HCT116 (cell line): ENCODE measurements at regions not wholly inside any gene's neighbourhood (a gene's known extent, or its start where the extent isn't known, plus 50 kb on each side); places are given as distances from the start of the nearest gene placed in this dataset.

ENCODE experiments used
- ATAC-seq: fragments of 200-7000 bp; cut with Tn5 transposase; 2 replicates; pipeline ENCODE4 v1.9.1; 2020; ENCODE audit warnings: mild to moderate bottlenecking, moderate library complexity
- BruUV-seq: library from RNA; stranded (reverse); fragments of 400-500 nt; replicated peaks from 2 replicates; lab custom pipeline; 2021; lab: Mats Ljungman, UMichigan
- CTCF ChIA-PET: fragments of 300-600 bp; sonication (Branson Sonifier 250); formaldehyde crosslinking; loops from one replicate; lab custom pipeline; 2021; ENCODE audit warnings: antibody characterized with exemption; lab: Charles Lee
- POLR2A ChIA-PET: fragments of 300-600, 350-600 bp; sonication (Branson Sonifier 250); formaldehyde crosslinking; loops from one replicate; lab custom pipeline; 2021; ENCODE audit warnings: antibody characterized with exemption; lab: Charles Lee
- RAD21 ChIA-PET, 2 experiments: fragments of 300-600 bp; sonication (Branson Sonifier 250); formaldehyde crosslinking; loops; one replicate each; lab custom pipeline; 2023; ENCODE audit warnings: low total read pairs in 2 of 2; ENCODE audit not compliant: uncharacterized antibody in 2 of 2, unreplicated experiment in 2 of 2, low non-redundant PET in 1 of 2; lab: Charles Lee
- DNase-seq: peaks from one replicate; pipeline ENCODE4 v3.0.0-alpha.2; 2010; ENCODE audit warnings: low read depth, low spot score
- H2AFZ ChIP-seq: fragments of 200-600 bp; shearing (Covaris generic), sonication (generic); 2 replicates; pipeline ENCODE4 v1.6.1; 2017; ENCODE audit warnings: low read depth, mixed run types, mixed read lengths, antibody characterized with exemption, low read length; ENCODE audit not compliant: poor library complexity, severe bottlenecking
- H3K27ac ChIP-seq: 2 replicates; pipeline ENCODE4 v1.5.1; 2012; ENCODE audit warnings: low read depth, low read length
- H3K27me3 ChIP-seq: fragments of 200-600 bp; sonication (generic); 2 replicates; pipeline ENCODE4 v1.6.1; 2016; ENCODE audit warnings: mixed run types, low read length, mixed read lengths; ENCODE audit not compliant: insufficient read depth
- H3K36me3 ChIP-seq, 2 experiments: fragments of 200-500 bp in 1 of 2; fragments of 200-600 bp in 1 of 2; sonication (Bioruptor generic) in 1 of 2; sonication (generic) in 1 of 2; 2 replicates each; pipeline versions ENCODE4 v1.5.1 to v1.6.1; 2014 to 2016; ENCODE audit warnings: low read length in 2 of 2, inconsistent platforms in 1 of 2, mixed read lengths in 1 of 2, mixed run types in 1 of 2; ENCODE audit not compliant: insufficient read depth in 2 of 2, control insufficient read depth in 1 of 2
- H3K4me1 ChIP-seq, 2 experiments: fragments of 200-600 bp in 1 of 2; sonication (generic) in 1 of 2; 2 replicates each; pipeline versions ENCODE4 v1.5.1 to v1.6.1; 2012 to 2017; ENCODE audit warnings: low read length in 2 of 2, inconsistent platforms in 1 of 2, mild to moderate bottlenecking in 1 of 2, mixed read lengths in 1 of 2, mixed run types in 1 of 2, moderate library complexity in 1 of 2; ENCODE audit not compliant: insufficient read depth in 2 of 2, control insufficient read depth in 1 of 2
- H3K4me2 ChIP-seq: fragments of 200-600 bp; sonication (generic); 2 replicates; pipeline ENCODE4 v1.6.1; 2017; ENCODE audit warnings: mixed run types, low read length, mixed read lengths
- H3K4me3 ChIP-seq, 2 experiments: fragments of 200-600 bp in 1 of 2; sonication (generic) in 1 of 2; replicated peaks in 1 of 2; 2 replicates each; pipeline ENCODE4 v1.5.1; 2011 to 2016; ENCODE audit warnings: low read length in 2 of 2, control low read depth in 1 of 2, low read depth in 1 of 2, mild to moderate bottlenecking in 1 of 2, mixed read lengths in 1 of 2, mixed run types in 1 of 2
- H3K79me2 ChIP-seq: fragments of 200-600 bp; sonication (generic); 2 replicates; pipeline ENCODE4 v1.6.1; 2017; ENCODE audit warnings: mild to moderate bottlenecking, mixed run types, low read length, moderate library complexity, mixed read lengths; ENCODE audit not compliant: insufficient read depth
- H3K9ac ChIP-seq: fragments of 200-600 bp; sonication (generic); 2 replicates; pipeline ENCODE4 v1.6.1; 2016; ENCODE audit warnings: low read length, mixed read lengths
- H3K9me2 ChIP-seq: fragments of 200-600 bp; sonication (generic), shearing (Covaris generic); 2 replicates; pipeline ENCODE4 v1.6.1; 2017; ENCODE audit warnings: mixed run types, mild to moderate bottlenecking, moderate library complexity; ENCODE audit not compliant: insufficient read depth
- H3K9me3 ChIP-seq, 2 experiments: fragments of 200-500 bp in 1 of 2; fragments of 200-600 bp in 1 of 2; sonication (Bioruptor generic) in 1 of 2; sonication (generic) in 1 of 2; 2 replicates each; pipeline ENCODE4 v1.6.1; 2014 to 2017; ENCODE audit warnings: low read length in 2 of 2, mixed read lengths in 2 of 2, inconsistent platforms in 1 of 2, low read depth in 1 of 2, mild to moderate bottlenecking in 1 of 2, mixed run types in 1 of 2, moderate library complexity in 1 of 2; ENCODE audit not compliant: control insufficient read depth in 1 of 2, insufficient read depth in 1 of 2
- H4K20me1 ChIP-seq: fragments of 200-600 bp; sonication (generic), shearing (Covaris generic); 2 replicates; pipeline ENCODE4 v1.6.1; 2017; ENCODE audit warnings: mixed run types, mild to moderate bottlenecking, moderate library complexity; ENCODE audit not compliant: insufficient read depth
- CEBPB ChIP-seq: IDR thresholded peaks from 2 replicates; pipeline ENCODE4 v1.6.1; 2012; ENCODE audit warnings: low read depth
- CTCF ChIP-seq, 3 experiments: fragments of 200-600 bp in 1 of 3; sonication (generic) in 1 of 3; IDR thresholded peaks in 2 of 3; conservative IDR thresholded peaks in 1 of 3; 2 replicates each; pipeline ENCODE4 v1.5.1; 2012 to 2017; ENCODE audit warnings: low read depth in 2 of 3, low read length in 2 of 3, antibody characterized with exemption in 1 of 3, borderline replicate concordance in 1 of 3, control low read depth in 1 of 3, mild to moderate bottlenecking in 1 of 3, mixed read lengths in 1 of 3, mixed run types in 1 of 3, moderate library complexity in 1 of 3; ENCODE audit not compliant: insufficient read depth in 1 of 3
- EGR1 ChIP-seq: IDR thresholded peaks from 2 replicates; pipeline ENCODE4 v1.6.1; 2012; ENCODE audit warnings: low read depth
- FOSL1 ChIP-seq: IDR thresholded peaks from 2 replicates; pipeline ENCODE4 v1.6.1; 2012; ENCODE audit warnings: low read depth
- POLR2AphosphoS5 ChIP-seq: IDR thresholded peaks from 2 replicates; pipeline ENCODE4 v1.6.1; 2011; ENCODE audit warnings: mild to moderate bottlenecking, low read depth, low read length, moderate library complexity
- REST ChIP-seq: IDR thresholded peaks from 2 replicates; pipeline ENCODE4 v1.6.1; 2012; ENCODE audit warnings: low read depth
- SIN3A ChIP-seq: IDR thresholded peaks from 2 replicates; pipeline ENCODE4 v1.6.1; 2012; ENCODE audit warnings: low read depth
- SRF ChIP-seq: IDR thresholded peaks from 2 replicates; pipeline ENCODE4 v1.6.1; 2012; ENCODE audit warnings: low read depth
- ZFX ChIP-seq: fragments of 450-650 bp; IDR thresholded peaks from 2 replicates; pipeline ENCODE4 v1.6.1; 2017
- intact Hi-C: fragments of 100-400 bp; cut with micrococcal nuclease; formaldehyde crosslinking; loops from 2 replicates; pipeline ENCODE4 v1.10.0; 2022

- CTCF ChIA-PET: no interaction called here
- no peaks in the 10 kb centered on the region for H3K79me2 ChIP-seq
- H3K9ac ChIP-seq: no peak overlapping the region
- H3K9me2 ChIP-seq: no peaks in the 10 kb centered on the region
- ATAC-seq (no peak), DNase-seq (no peak)
- no peaks in the 10 kb centered on the region for H3K4me1 ChIP-seq
- no peak overlapping the region for H3K4me3 ChIP-seq
- intact Hi-C loops: no loop called here
- BruUV-seq: no TSS peak
- no peak overlapping the region for H3K4me2 ChIP-seq
- H4K20me1 ChIP-seq: no peaks in the 10 kb centered on the region
- RAD21 ChIA-PET: no interaction called here
- H3K36me3 ChIP-seq: no peaks in the 10 kb centered on the region
- H3K9me3 ChIP-seq: no peaks in the 10 kb centered on the region
- TF ChIP-seq CEBPB (no peak), ZFX (no peak), SIN3A (no peak), FOSL1 (no peak), CTCF (IDR thresholded peaks at IDR 0.05 in 2 of 3, conservative IDR thresholded peaks at IDR 0.05 in 1 of 3; ENCODE audit: borderline replicate concordance in 1 of 3, insufficient read depth in 1 of 3, low read depth in 2 of 3, low read length in 2 of 3) (no peak), POLR2AphosphoS5 (no peak), SRF (no peak), REST (no peak), EGR1 (no peak)
- POLR2A ChIA-PET: no interaction called here
- no peak overlapping the region for H3K27ac ChIP-seq
- H2AFZ ChIP-seq: no peak overlapping the region
- H3K27me3 ChIP-seq: no peaks in the 10 kb centered on the region; the same call in 1 of the 2 replicates
These were observed 74.5 kb upstream of the XPA start for GRCh38 chr9:97771641-97772040.
